ENCODE measurements at regions not wholly inside any gene's neighbourhood (a gene's known extent, or its start where the extent isn't known, plus 50 kb on each side); places are given as distances from the start of the nearest gene placed in this dataset.
"Not testable (repeated sequence)": the region's sequence is repeated elsewhere in the genome, so short reads cannot be mapped to it uniquely, and the experiment has no call there.

- H3K79me2 ChIP-seq (ENCODE audit: insufficient read depth, low read length); H3K4me3 ChIP-seq (ENCODE audit: low read depth, low read length, poor library complexity, severe bottlenecking); H3K9me3 ChIP-seq (ENCODE audit: low read length); H3K9ac ChIP-seq (ENCODE audit: low read length); H3K36me3 ChIP-seq (ENCODE audit: insufficient read depth, low read length); H3K27ac ChIP-seq (ENCODE audit: low read depth, low read length, poor library complexity, severe bottlenecking); H3K9me2 ChIP-seq (ENCODE audit: low read depth, low read length); H3K27me3 ChIP-seq (ENCODE audit: insufficient read depth, low read length); H4K20me1 ChIP-seq (ENCODE audit: insufficient read depth, low read length); H3K4me1 ChIP-seq (ENCODE audit: insufficient read depth, low read length, severe bottlenecking); H3F3A ChIP-seq (ENCODE audit: insufficient read depth, low read length); H3K4me2 ChIP-seq (ENCODE audit: low read length); H2AFZ ChIP-seq (ENCODE audit: low read length): not testable (repeated sequence)
These were observed 58.6 kb upstream of the TARP start for GRCh38 chr7:38331853-38332595.

GRCh38 chr7:38330861-38331621 lies 57.6 kb upstream of the TARP start:
- Histone ChIP-seq H3K4me1 (ENCODE audit: insufficient read depth, low read length, severe bottlenecking) (peaks cover 4% of the 10 kb centered on the region), H3K27me3 (ENCODE audit: insufficient read depth, low read length) (no peaks in the 10 kb centered on the region; the same call in 1 of the 2 replicates), H3K27ac (ENCODE audit: low read depth, low read length, poor library complexity, severe bottlenecking) (no peak overlapping the region), H3K36me3 (ENCODE audit: insufficient read depth, low read length) (no peaks in the 10 kb centered on the region), H3K9me3 (ENCODE audit: low read length) (no peaks in the 10 kb centered on the region), H3F3A (ENCODE audit: insufficient read depth, low read length) (no peaks in the 10 kb centered on the region), H3K9me2 (ENCODE audit: low read depth, low read length) (no peaks in the 10 kb centered on the region), H2AFZ (ENCODE audit: low read length) (no peak overlapping the region), H3K4me2 (ENCODE audit: low read length) (no peak overlapping the region), H3K4me3 (ENCODE audit: low read depth, low read length, poor library complexity, severe bottlenecking) (no peak overlapping the region), H4K20me1 (ENCODE audit: insufficient read depth, low read length) (no peaks in the 10 kb centered on the region), H3K79me2 (ENCODE audit: insufficient read depth, low read length) (no peaks in the 10 kb centered on the region), H3K9ac (ENCODE audit: low read length) (no peak overlapping the region)
- TF ChIP-seq CTCF (IDR thresholded peaks at IDR 0.05; ENCODE audit: low read length) (peak; percentile 66), EZH2 (IDR thresholded peaks at IDR 0.05; ENCODE audit: borderline replicate concordance, low read length) (no peak)

- no peak overlapping the region for H2AFZ ChIP-seq (ENCODE audit: low read length)
- peaks cover 7% of the 10 kb centered on the region; the same call in 1 of the 2 replicates for H3K27me3 ChIP-seq (ENCODE audit: insufficient read depth, low read length)
- no peaks in the 10 kb centered on the region for H3K79me2 ChIP-seq (ENCODE audit: insufficient read depth, low read length)
- H4K20me1 ChIP-seq (ENCODE audit: insufficient read depth, low read length) = no peaks in the 10 kb centered on the region
- no peaks in the 10 kb centered on the region for H3K4me1 ChIP-seq (ENCODE audit: insufficient read depth, low read length, severe bottlenecking)
- no peaks in the 10 kb centered on the region for H3F3A ChIP-seq (ENCODE audit: insufficient read depth, low read length)
- TF ChIP-seq CTCF (IDR thresholded peaks at IDR 0.05; ENCODE audit: low read length) = no peak
- TF ChIP-seq EZH2 (IDR thresholded peaks at IDR 0.05; ENCODE audit: borderline replicate concordance, low read length) = no peak
- H3K4me3 ChIP-seq (ENCODE audit: low read depth, low read length, poor library complexity, severe bottlenecking) = no peak overlapping the region
- H3K9me3 ChIP-seq (ENCODE audit: low read length) = no peaks in the 10 kb centered on the region
- no peak overlapping the region for H3K27ac ChIP-seq (ENCODE audit: low read depth, low read length, poor library complexity, severe bottlenecking)
- H3K4me2 ChIP-seq (ENCODE audit: low read length) = no peak overlapping the region
- no peak overlapping the region for H3K9ac ChIP-seq (ENCODE audit: low read length)
- H3K36me3 ChIP-seq (ENCODE audit: insufficient read depth, low read length) = no peaks in the 10 kb centered on the region
- H3K9me2 ChIP-seq (ENCODE audit: low read depth, low read length) = no peaks in the 10 kb centered on the region
These were observed 56.6 kb upstream of the TARP start for GRCh38 chr7:38330039-38330438.

Measured in OCI-LY1 (cell line).